A549 (cell line): ENCODE measurements at regions not wholly inside any gene's neighbourhood (a gene's known extent, or its start where the extent isn't known, plus 50 kb on each side); places are given as distances from the start of the nearest gene placed in this dataset.

Experiments used
- CBX2 ChIP-seq: fragments of 200-600 bp; sonication (generic); IDR thresholded peaks from 2 replicates; pipeline ENCODE4 v1.6.1; 2016; ENCODE audit warnings: low read depth, mild to moderate bottlenecking, borderline replicate concordance
- CEBPB ChIP-seq, 2 experiments: fragments of >200 bp in 1 of 2; sonication (Bioruptor Twin) in 1 of 2; formaldehyde crosslinking in 1 of 2; IDR thresholded peaks; 2 replicates each; pipeline ENCODE4 v1.6.1; 2012 to 2016
- CHD4 ChIP-seq: fragments of 200-600 bp; sonication (generic); IDR thresholded peaks from 2 replicates; pipeline ENCODE4 v1.6.1; 2016; ENCODE audit warnings: antibody characterized with exemption, mild to moderate bottlenecking, borderline replicate concordance
- NFE2L2 ChIP-seq: fragments of 150-350 bp; conservative IDR thresholded peaks from 2 replicates; pipeline ENCODE4 v1.6.1; 2014; ENCODE audit warnings: low read length
- SMC3 ChIP-seq: fragments of >200 bp; sonication (Bioruptor Twin); formaldehyde crosslinking; IDR thresholded peaks from 3 replicates; pipeline ENCODE4 v1.6.1; 2018; ENCODE audit warnings: inconsistent platforms
- TFCP2L1 ChIP-seq: fragments of 250-450 bp; sonication (Bioruptor Pico); IDR thresholded peaks from 2 replicates; pipeline ENCODE4 v1.5.0; 2021; ENCODE audit warnings: mild to moderate bottlenecking
- TF ChIP-seq, protein P1 (sequence below): fragments of >200 bp; sonication (Bioruptor Twin); formaldehyde crosslinking; IDR thresholded peaks from 3 replicates; pipeline ENCODE4 v1.5.1; 2016
- TF ChIP-seq, protein P2 (sequence below): IDR thresholded peaks from 2 replicates; pipeline ENCODE4 v1.6.1; 2012; ENCODE audit warnings: low read depth, borderline replicate concordance

DNA sequence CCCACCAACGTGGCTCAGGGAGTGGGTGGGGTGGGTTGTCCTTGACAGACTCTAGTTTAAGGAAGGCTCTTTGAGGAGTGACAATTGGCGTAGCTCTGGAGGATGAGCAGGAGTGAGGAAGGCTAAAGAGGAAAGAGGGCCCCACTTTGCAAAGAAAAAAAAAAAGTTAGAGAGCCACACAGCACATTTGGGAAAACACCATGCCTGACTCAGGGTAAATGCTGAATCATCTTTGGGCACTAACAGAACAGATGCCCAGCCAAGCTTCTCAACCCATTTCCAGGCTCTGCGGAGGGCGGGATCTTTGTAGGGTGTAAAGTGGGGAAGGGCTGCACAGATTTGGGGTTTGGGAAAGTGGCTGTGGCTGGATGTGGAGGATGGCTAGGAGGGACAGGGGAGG lies 179.1 kb upstream of the RGMA start:
- no peak for TF ChIP-seq SMC3
- no peak for TF ChIP-seq CEBPB (IDR thresholded peaks at IDR 0.05)
- TF ChIP-seq NFE2L2: no peak
- TF ChIP-seq, protein P1, sequence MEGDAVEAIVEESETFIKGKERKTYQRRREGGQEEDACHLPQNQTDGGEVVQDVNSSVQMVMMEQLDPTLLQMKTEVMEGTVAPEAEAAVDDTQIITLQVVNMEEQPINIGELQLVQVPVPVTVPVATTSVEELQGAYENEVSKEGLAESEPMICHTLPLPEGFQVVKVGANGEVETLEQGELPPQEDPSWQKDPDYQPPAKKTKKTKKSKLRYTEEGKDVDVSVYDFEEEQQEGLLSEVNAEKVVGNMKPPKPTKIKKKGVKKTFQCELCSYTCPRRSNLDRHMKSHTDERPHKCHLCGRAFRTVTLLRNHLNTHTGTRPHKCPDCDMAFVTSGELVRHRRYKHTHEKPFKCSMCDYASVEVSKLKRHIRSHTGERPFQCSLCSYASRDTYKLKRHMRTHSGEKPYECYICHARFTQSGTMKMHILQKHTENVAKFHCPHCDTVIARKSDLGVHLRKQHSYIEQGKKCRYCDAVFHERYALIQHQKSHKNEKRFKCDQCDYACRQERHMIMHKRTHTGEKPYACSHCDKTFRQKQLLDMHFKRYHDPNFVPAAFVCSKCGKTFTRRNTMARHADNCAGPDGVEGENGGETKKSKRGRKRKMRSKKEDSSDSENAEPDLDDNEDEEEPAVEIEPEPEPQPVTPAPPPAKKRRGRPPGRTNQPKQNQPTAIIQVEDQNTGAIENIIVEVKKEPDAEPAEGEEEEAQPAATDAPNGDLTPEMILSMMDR: no peak
- no peak for TF ChIP-seq CHD4
- TF ChIP-seq CBX2: no peak
- TF ChIP-seq, protein P2, sequence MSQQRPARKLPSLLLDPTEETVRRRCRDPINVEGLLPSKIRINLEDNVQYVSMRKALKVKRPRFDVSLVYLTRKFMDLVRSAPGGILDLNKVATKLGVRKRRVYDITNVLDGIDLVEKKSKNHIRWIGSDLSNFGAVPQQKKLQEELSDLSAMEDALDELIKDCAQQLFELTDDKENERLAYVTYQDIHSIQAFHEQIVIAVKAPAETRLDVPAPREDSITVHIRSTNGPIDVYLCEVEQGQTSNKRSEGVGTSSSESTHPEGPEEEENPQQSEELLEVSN: no peak
- no peak for TF ChIP-seq TFCP2L1
